Liver (tissue), 8 donors: ENCODE measurements at regions not wholly inside any gene's neighbourhood (a gene's known extent, or its start where the extent isn't known, plus 50 kb on each side); places are given as distances from the start of the nearest gene placed in this dataset.

Source experiments
- DNase-seq: peaks from one replicate; pipeline ENCODE4 v3.0.0-alpha.2; 2017; ENCODE audit warnings: low spot score
- H3K27ac ChIP-seq, 2 donors: one replicate each; pipeline ENCODE4 v1.7.0; 2013; ENCODE audit warnings: inconsistent platforms in 2 of 2, low read length in 2 of 2, control low read depth in 1 of 2, low read depth in 1 of 2, mild to moderate bottlenecking in 1 of 2
- H3K27me3 ChIP-seq, 4 donors: one replicate each; pipeline versions ENCODE4 v1.6.1 to v1.7.0; 2013; ENCODE audit warnings: low read length in 3 of 4, inconsistent platforms in 1 of 4, mild to moderate bottlenecking in 1 of 4, moderate library complexity in 1 of 4; ENCODE audit not compliant: control insufficient read depth in 4 of 4, insufficient read depth in 4 of 4
- H3K36me3 ChIP-seq, 4 donors: one replicate each; pipeline versions ENCODE4 v1.6.1 to v1.7.0; 2013; ENCODE audit warnings: low read length in 3 of 4, mild to moderate bottlenecking in 3 of 4, low read depth in 1 of 4, moderate library complexity in 1 of 4; ENCODE audit not compliant: control insufficient read depth in 4 of 4, insufficient read depth in 3 of 4
- H3K4me1 ChIP-seq, 4 donors: one replicate each; pipeline versions ENCODE4 v1.6.1 to v1.7.0; 2013; ENCODE audit warnings: low read length in 3 of 4, mild to moderate bottlenecking in 3 of 4, moderate library complexity in 1 of 4; ENCODE audit not compliant: control insufficient read depth in 4 of 4, insufficient read depth in 4 of 4
- H3K4me3 ChIP-seq, 3 donors: one replicate each; pipeline versions ENCODE4 v1.6.1 to v1.7.0; 2013; ENCODE audit warnings: low read length in 3 of 3, control low read depth in 1 of 3, low read depth in 1 of 3, mild to moderate bottlenecking in 1 of 3
- H3K9ac ChIP-seq, 2 donors: one replicate each; pipeline ENCODE4 v1.7.0; 2013; ENCODE audit warnings: low read length in 2 of 2, mild to moderate bottlenecking in 2 of 2, moderate library complexity in 2 of 2, control low read depth in 1 of 2, low read depth in 1 of 2
- H3K9me3 ChIP-seq, 4 donors: one replicate each; pipeline versions ENCODE4 v1.6.1 to v1.7.0; 2013; ENCODE audit warnings: low read length in 3 of 4; ENCODE audit not compliant: control insufficient read depth in 4 of 4
- ATF3 ChIP-seq: IDR thresholded peaks from 2 replicates; pipeline ENCODE4 v1.6.1; 2016; ENCODE audit warnings: antibody characterized with exemption
- CTCF ChIP-seq: fragments of 150-350 bp; IDR thresholded peaks from 2 replicates; pipeline ENCODE4 v1.5.1; 2017; ENCODE audit warnings: improper control_type of control experiment, low read depth, low read length; ENCODE audit not compliant: missing input control
- EGR1 ChIP-seq, 2 donors: IDR thresholded peaks; 2 replicates each; pipeline ENCODE4 v1.6.1; 2016 to 2018; ENCODE audit warnings: antibody characterized with exemption in 2 of 2, low read depth in 2 of 2
- FOXA2 ChIP-seq: IDR thresholded peaks from 2 replicates; pipeline ENCODE4 v1.6.1; 2016; ENCODE audit warnings: antibody characterized with exemption
- GABPA ChIP-seq, 2 donors: IDR thresholded peaks in 1 of 2; conservative IDR thresholded peaks in 1 of 2; 2 replicates each; pipeline ENCODE4 v1.6.1; 2016; ENCODE audit warnings: antibody characterized with exemption in 2 of 2, mild to moderate bottlenecking in 1 of 2, moderate library complexity in 1 of 2
- HNF4A ChIP-seq, 2 donors: conservative IDR thresholded peaks; 2 replicates each; pipeline ENCODE4 v1.6.1; 2016; ENCODE audit warnings: antibody characterized with exemption in 2 of 2, mild to moderate bottlenecking in 2 of 2
- HNF4G ChIP-seq: IDR thresholded peaks from 2 replicates; pipeline ENCODE4 v1.6.1; 2016; ENCODE audit warnings: antibody characterized with exemption
- NR2F2 ChIP-seq: IDR thresholded peaks from 2 replicates; pipeline ENCODE4 v1.6.1; 2016; ENCODE audit warnings: antibody characterized with exemption
- RAD21 ChIP-seq, 2 donors: IDR thresholded peaks; 2 replicates each; pipeline ENCODE4 v1.6.1; 2016; ENCODE audit warnings: antibody characterized with exemption in 2 of 2, mild to moderate bottlenecking in 2 of 2
- SP1 ChIP-seq: IDR thresholded peaks from 2 replicates; pipeline ENCODE4 v1.6.1; 2018; ENCODE audit warnings: antibody characterized with exemption, mild to moderate bottlenecking
- TAF1 ChIP-seq: conservative IDR thresholded peaks from 2 replicates; pipeline ENCODE4 v1.6.1; 2016; ENCODE audit warnings: antibody characterized with exemption, mild to moderate bottlenecking
- YY1 ChIP-seq: IDR thresholded peaks from 2 replicates; pipeline ENCODE4 v1.6.1; 2016; ENCODE audit warnings: antibody characterized with exemption, mild to moderate bottlenecking
- whole genome bisulfite sequencing: extraction: QIAGEN DNeasy Blood & Tissue Kit; methylation state at CpG from one replicate; pipeline ENCODE4 v1.1.7; 2013; 5-methylcytosine and 5-hydroxymethylcytosine counted together
- TF ChIP-seq, protein P1 (sequence below): IDR thresholded peaks from 2 replicates; pipeline ENCODE4 v1.6.1; 2016; ENCODE audit warnings: antibody characterized with exemption
- TF ChIP-seq, protein P2 (sequence below): IDR thresholded peaks from 2 replicates; pipeline ENCODE4 v1.6.1; 2016; ENCODE audit warnings: antibody characterized with exemption, mild to moderate bottlenecking
- donor health status: healthy.
- donor health status: healthy.
- donor health status: healthy.
- donor health status: healthy.
- donor health status: healthy.

GRCh38 chr6:66555082-66555481, 848.1 kb upstream of the EYS start:
- H3K27me3 ChIP-seq = no peaks in the 10 kb centered on the region
- no peaks in the 10 kb centered on the region for H3K36me3 ChIP-seq
- 61% methylated on average over 1 of the region's 1 CpG for WGBS
- no peak overlapping the region for H3K4me3 ChIP-seq
- TF ChIP-seq, protein P1, sequence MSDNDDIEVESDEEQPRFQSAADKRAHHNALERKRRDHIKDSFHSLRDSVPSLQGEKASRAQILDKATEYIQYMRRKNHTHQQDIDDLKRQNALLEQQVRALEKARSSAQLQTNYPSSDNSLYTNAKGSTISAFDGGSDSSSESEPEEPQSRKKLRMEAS = no peak
- no peak for TF ChIP-seq YY1
- no peak for TF ChIP-seq HNF4G
- TF ChIP-seq EGR1 (IDR thresholded peaks at IDR 0.05; ENCODE audit: low read depth in 2 of 2) = no peak
- no peak for TF ChIP-seq FOXA2
- TF ChIP-seq SP1 = no peak
- H3K27ac ChIP-seq = no peak overlapping the region
- no peak for DNase-seq
- H3K9ac ChIP-seq = no peak overlapping the region
- H3K9me3 ChIP-seq = no peaks in the 10 kb centered on the region
- no peaks in the 10 kb centered on the region for H3K4me1 ChIP-seq

DNA sequence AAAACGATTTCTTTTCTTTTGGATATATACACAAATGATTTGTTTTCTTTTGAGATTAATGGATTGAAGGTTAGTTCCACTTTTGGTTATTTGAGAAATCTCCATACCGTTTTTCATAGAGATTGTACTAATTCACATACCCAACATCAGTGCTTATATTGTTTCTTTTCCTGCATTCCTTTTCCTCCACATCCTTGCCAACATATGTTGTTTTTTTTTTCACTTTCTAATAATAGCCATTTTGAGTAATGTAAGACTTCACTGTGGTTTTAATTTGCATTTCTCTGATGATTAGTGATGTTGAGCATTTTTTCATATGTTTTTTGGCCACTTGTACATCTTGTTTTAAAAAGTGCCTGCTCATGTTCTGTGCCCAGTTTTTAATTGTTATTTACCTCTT, 846.4 kb upstream of the EYS start:
- no peaks in the 10 kb centered on the region for H3K27me3 ChIP-seq
- WGBS = 50% methylated on average over 2 of the region's 2 CpGs
- no peaks in the 10 kb centered on the region for H3K36me3 ChIP-seq
- TF ChIP-seq HNF4A (conservative IDR thresholded peaks at IDR 0.05) (no peak), YY1 (no peak), NR2F2 (no peak), TAF1 (no peak), ATF3 (no peak), SP1 (no peak), CTCF (no peak), FOXA2 (no peak), GABPA (IDR thresholded peaks at IDR 0.05 in 1 of 2, conservative IDR thresholded peaks at IDR 0.05 in 1 of 2) (no peak)
- H3K9ac ChIP-seq = no peak overlapping the region
- no peak overlapping the region for H3K4me3 ChIP-seq
- no peak for DNase-seq
- no peak overlapping the region for H3K27ac ChIP-seq
- H3K9me3 ChIP-seq = no peaks in the 10 kb centered on the region
- H3K4me1 ChIP-seq = no peaks in the 10 kb centered on the region

DNA sequence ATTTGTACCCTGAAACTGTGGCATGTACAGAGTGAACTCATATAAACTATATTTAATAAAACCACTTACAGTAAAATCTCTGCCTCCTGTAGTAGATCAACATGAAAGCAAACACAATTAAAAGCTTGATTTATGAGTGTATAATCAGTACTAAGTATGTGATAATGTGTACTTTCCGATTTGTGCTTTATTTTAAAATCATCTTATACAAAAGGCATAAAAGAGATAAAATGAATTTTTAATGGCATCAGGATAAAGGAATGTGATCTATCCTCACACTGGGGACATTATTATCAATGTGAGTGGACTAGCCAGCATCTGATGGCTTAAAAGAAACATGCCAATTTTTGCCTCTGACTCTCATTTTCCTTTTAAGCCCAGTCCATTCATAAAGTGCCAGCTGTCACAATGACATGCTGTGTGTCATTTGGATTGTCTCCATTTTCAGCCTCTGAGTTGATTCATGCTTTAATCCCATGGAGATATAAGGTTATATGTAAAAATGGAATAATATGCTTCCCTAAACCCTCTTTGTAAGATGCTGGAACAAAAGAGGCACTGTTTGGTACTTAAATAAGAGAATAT, 831.6 kb upstream of the EYS start:
- H3K4me1 ChIP-seq = no peaks in the 10 kb centered on the region
- no peak overlapping the region for H3K4me3 ChIP-seq
- H3K27me3 ChIP-seq = no peaks in the 10 kb centered on the region
- H3K9ac ChIP-seq = no peak overlapping the region
- DNase-seq = no peak
- no peak overlapping the region for H3K27ac ChIP-seq
- H3K36me3 ChIP-seq = no peaks in the 10 kb centered on the region
- peaks cover 0 to 1% (median 0%) of the 10 kb centered on the region in 4 donors for H3K9me3 ChIP-seq
- WGBS = 49% methylated on average over 1 of the region's 1 CpG
- no peak for TF ChIP-seq TAF1
- TF ChIP-seq NR2F2 = no peak
- no peak for TF ChIP-seq HNF4G
- TF ChIP-seq, protein P2, sequence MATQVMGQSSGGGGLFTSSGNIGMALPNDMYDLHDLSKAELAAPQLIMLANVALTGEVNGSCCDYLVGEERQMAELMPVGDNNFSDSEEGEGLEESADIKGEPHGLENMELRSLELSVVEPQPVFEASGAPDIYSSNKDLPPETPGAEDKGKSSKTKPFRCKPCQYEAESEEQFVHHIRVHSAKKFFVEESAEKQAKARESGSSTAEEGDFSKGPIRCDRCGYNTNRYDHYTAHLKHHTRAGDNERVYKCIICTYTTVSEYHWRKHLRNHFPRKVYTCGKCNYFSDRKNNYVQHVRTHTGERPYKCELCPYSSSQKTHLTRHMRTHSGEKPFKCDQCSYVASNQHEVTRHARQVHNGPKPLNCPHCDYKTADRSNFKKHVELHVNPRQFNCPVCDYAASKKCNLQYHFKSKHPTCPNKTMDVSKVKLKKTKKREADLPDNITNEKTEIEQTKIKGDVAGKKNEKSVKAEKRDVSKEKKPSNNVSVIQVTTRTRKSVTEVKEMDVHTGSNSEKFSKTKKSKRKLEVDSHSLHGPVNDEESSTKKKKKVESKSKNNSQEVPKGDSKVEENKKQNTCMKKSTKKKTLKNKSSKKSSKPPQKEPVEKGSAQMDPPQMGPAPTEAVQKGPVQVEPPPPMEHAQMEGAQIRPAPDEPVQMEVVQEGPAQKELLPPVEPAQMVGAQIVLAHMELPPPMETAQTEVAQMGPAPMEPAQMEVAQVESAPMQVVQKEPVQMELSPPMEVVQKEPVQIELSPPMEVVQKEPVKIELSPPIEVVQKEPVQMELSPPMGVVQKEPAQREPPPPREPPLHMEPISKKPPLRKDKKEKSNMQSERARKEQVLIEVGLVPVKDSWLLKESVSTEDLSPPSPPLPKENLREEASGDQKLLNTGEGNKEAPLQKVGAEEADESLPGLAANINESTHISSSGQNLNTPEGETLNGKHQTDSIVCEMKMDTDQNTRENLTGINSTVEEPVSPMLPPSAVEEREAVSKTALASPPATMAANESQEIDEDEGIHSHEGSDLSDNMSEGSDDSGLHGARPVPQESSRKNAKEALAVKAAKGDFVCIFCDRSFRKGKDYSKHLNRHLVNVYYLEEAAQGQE = no peak
- TF ChIP-seq HNF4A (conservative IDR thresholded peaks at IDR 0.05) = no peak
- no peak for TF ChIP-seq GABPA (IDR thresholded peaks at IDR 0.05 in 1 of 2, conservative IDR thresholded peaks at IDR 0.05 in 1 of 2)
- no peak for TF ChIP-seq RAD21 (IDR thresholded peaks at IDR 0.05)
- no peak for TF ChIP-seq ATF3
- no peak for TF ChIP-seq EGR1 (IDR thresholded peaks at IDR 0.05; ENCODE audit: low read depth in 2 of 2)
- no peak for TF ChIP-seq CTCF
- no peak for TF ChIP-seq YY1
- TF ChIP-seq FOXA2 = no peak
- TF ChIP-seq, protein P1 = no peak
